COLO668 (cell line): ENCODE measurements at regions not wholly inside any gene's neighbourhood (a gene's known extent, or its start where the extent isn't known, plus 50 kb on each side); places are given as distances from the start of the nearest gene placed in this dataset.
"Not testable (repeated sequence)": the region's sequence is repeated elsewhere in the genome, so short reads cannot be mapped to it uniquely, and the experiment has no call there.

Source experiments
- DNase-seq: peaks from one replicate; lab custom pipeline; 2025; ENCODE audit not compliant: unreplicated experiment; lab: John Stamatoyannopoulos, UW

- no peak for DNase-seq
Measured at GRCh38 chr3:150248116-150248887, 159.8 kb upstream of the TSC22D2 start.

- DNase-seq, result no peak
Measured at GRCh38 chr3:150247441-150247840, 160.7 kb upstream of the TSC22D2 start.

GRCh38 chr3:150243466-150243865, 164.6 kb upstream of the TSC22D2 start:
- DNase-seq, result no peak

GRCh38 chr3:150242220-150242936, 165.7 kb upstream of the TSC22D2 start:
- DNase-seq, result no peak

- DNase-seq, result no peak
Measured at GRCh38 chr3:150240891-150241290, 167.2 kb upstream of the TSC22D2 start.

- DNase-seq, result no peak
Measured at GRCh38 chr3:150239766-150240165, 168.3 kb upstream of the TSC22D2 start.

GRCh38 chr3:150238995-150239619, 169.0 kb upstream of the TSC22D2 start:
- DNase-seq, result no peak

GRCh38 chr3:150238048-150238802, 169.9 kb upstream of the TSC22D2 start:
- no peak for DNase-seq

GRCh38 chr3:150237490-150237889, 170.6 kb upstream of the TSC22D2 start:
- no peak for DNase-seq

GRCh38 chr3:150236316-150237082, 171.6 kb upstream of the TSC22D2 start:
- no peak for DNase-seq

- no peak for DNase-seq
Measured at GRCh38 chr3:150235799-150236198, 172.3 kb upstream of the TSC22D2 start.

GRCh38 chr3:150232992-150233451, 175.1 kb upstream of the TSC22D2 start:
- no peak for DNase-seq

GRCh38 chr3:150230037-150230436, 178.1 kb upstream of the TSC22D2 start:
- no peak for DNase-seq

GRCh38 chr3:150228626-150229025, 179.5 kb upstream of the TSC22D2 start:
- not testable (repeated sequence) for DNase-seq

GRCh38 chr3:150227839-150228238, 180.3 kb upstream of the TSC22D2 start:
- DNase-seq, result peak; percentile 57

GRCh38 chr3:150225986-150226385, 182.1 kb upstream of the TSC22D2 start:
- no peak for DNase-seq

GRCh38 chr3:150223558-150223957, 184.5 kb upstream of the TSC22D2 start:
- no peak for DNase-seq

GRCh38 chr3:150222691-150223489, 185.2 kb upstream of the TSC22D2 start:
- DNase-seq, result peak; percentile 4

- DNase-seq, result no peak
Measured at GRCh38 chr3:150221904-150222523, 186.1 kb upstream of the TSC22D2 start.
